Activated naive CD4-positive, alpha-beta T cell treated with Interleukin-2 at 50 U/mL for 16 hours (primary cell): ENCODE measurements at regions not wholly inside any gene's neighbourhood (a gene's known extent, or its start where the extent isn't known, plus 50 kb on each side); places are given as distances from the start of the nearest gene placed in this dataset.

ENCODE experiments used
- DNase-seq: peaks from one replicate; pipeline ENCODE4 v3.0.0-alpha.2; 2020

DNA sequence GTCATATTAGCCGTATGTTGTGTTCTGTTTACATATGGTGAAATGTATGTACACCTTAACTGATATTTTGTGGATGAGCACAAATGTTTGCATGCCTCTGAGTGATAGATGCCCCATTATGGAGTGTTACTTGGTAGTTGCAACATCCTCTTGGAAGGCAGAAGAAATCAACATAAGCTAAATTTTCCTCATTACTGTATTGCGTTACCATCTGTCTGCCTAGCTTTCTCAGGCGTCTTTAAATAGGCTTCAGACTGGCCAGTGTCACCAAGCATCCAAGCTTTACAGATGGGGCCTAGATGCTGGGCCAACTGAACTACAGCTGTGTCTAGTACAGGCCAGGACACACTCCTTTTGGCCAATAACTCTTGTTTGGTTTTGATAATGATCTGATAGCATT is 250.6 kb downstream of the SAMD5 start:
- no peak for DNase-seq

GRCh38 chr6:147759536-147759935 is 251.0 kb downstream of the SAMD5 start:
- no peak for DNase-seq

DNA sequence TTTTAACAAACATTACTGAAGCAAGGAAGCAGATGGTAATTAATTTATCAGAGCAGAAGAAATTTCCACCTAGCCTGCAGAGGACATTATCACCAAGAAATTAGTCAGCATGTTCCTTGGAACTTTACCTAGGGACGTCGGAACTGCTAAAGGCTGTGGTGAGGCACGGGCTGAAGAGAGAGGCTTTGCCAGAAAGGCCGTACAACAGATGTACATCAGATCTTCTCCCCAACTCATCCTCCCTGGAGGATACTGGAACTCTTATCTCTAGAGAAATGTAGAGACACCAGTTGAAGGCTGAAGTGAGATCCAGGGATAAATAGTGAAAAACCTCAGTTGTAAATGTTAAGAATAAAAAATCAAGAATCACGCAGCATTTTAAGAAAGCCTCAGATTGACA is 257.1 kb downstream of the SAMD5 start:
- DNase-seq: no peak

DNA sequence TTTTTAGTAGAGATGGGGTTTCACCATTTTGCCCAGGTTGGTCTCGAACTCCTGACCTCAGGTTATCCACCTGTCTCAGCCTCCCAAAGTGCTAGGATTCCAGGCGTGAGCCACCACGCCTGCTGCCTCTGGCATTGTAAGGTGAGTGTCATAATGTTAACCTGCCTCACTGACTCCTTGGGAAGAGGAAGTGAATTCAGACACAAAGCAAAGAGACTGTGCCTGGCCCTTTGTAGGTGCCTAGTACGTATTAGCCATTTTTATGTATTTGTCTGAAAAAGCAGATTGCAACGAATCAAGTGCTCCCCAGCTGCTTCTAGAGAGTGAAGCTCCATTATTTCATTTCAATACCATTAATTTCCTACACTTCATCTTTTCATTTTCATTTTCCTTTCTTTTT is 260.5 kb downstream of the SAMD5 start:
- no peak for DNase-seq

- no peak for DNase-seq
Measured at GRCh38 chr6:147769496-147770087, 261.1 kb downstream of the SAMD5 start.

GRCh38 chr6:147770221-147770620 is 261.7 kb downstream of the SAMD5 start:
- no peak for DNase-seq

DNA sequence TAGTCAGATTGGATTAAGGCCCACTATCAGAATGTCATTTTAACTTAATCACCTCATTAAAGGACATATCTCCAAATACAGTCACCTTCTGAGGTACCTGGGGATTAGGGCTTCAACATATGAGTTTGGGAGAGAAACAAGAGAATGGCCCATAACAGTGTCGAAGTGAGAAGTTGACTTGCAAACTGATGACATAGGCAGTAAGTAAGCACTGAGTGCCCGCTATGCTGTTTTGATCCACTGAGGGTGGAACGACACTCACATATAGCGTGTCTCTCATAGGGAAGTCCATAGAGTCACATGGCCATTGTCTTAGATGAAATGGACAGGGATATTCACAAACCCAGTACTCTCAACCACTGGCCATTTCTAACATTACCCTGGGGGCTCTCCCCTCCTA is 264.2 kb downstream of the SAMD5 start:
- DNase-seq: no peak

DNA sequence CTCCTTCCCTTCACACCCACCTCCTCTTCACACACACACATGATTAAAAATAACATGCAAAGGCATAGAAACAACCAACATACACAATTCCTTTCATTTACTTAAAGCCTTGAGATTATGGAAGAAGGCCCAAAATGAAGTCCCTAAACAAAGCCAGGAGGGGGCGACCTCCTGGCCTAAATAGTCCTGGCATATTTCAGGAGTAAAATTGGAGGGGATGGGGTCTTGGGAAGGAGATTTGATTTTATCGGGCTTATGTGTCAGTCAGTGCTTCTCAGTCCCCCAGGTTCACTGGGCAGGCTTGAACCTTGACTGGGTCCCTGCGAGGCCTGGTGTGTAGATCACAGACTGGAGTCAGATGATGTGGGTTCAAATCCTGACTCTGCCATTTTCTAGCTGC is 266.4 kb downstream of the SAMD5 start:
- no peak for DNase-seq

DNA sequence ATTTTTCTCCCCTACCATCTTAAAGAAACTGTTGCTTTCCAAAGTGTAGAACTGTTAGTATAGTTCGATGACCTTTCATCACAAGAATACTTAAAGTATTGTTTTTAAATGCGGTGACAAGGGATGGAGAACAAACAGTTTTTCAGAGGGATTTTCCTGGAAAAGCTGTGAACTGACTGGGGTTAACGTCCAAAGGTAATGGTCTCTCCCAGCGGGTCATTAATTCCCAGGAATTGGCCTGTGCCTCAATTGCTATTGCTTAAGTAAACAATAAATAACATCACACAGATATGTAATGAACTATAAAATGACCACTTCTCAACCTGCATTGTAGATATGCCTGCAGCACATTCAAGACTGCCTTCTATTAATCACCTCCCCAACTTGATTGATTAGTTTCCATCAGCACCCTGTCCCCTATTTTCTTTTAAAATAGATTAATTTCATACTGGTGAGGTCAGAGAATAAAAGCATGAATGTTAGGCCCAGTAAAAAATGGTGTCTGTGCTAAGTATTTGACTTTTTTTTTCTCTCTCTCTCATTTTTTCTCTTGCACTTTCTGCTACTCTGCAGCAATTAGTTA is 268.2 kb downstream of the SAMD5 start:
- no peak for DNase-seq

DNA sequence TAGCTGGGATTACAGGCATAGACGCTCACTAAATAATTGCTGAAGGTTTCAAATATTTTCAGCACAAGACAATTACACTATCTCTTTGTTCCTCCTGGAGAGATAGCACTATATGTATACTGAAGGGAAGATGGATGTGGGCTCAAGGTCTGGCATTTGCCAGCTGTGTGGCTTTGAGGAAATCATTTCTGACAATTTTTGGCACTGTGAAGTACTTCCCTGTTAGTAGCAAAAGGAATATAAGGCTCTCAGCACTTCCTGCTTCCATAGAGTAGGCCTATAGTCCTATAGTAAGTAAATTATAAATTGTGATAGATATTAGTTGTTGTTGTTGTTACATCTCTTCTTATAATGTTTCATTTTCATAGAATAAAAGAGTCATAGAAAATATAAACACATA is 271.1 kb downstream of the SAMD5 start:
- DNase-seq: no peak

DNA sequence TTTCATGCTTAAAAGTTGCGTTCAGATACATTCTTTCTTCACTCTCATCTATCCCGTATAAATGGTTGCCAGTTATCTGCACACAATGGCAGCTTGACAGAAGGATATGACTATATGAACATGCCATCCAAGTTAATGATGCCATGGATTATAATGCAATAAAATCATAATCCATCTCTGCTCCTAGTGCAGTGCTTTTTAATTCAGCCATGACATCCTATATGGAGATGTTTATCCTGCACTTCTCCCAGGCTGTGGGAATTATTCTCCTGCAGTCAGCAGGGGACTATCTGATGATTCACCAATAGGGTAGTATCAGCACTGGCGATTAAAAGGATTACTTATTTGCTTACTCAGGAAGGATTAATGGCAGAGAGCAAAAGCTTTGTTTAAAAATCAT is 273.8 kb downstream of the SAMD5 start:
- no peak for DNase-seq

GRCh38 chr6:147784371-147784770 is 275.9 kb downstream of the SAMD5 start:
- no peak for DNase-seq

- DNase-seq: no peak
Measured at GRCh38 chr6:147787417-147787816, 278.9 kb downstream of the SAMD5 start.

GRCh38 chr6:147789430-147789947 is 281.0 kb downstream of the SAMD5 start:
- no peak for DNase-seq

- DNase-seq: no peak
Measured at GRCh38 chr6:147793871-147794643, 285.6 kb downstream of the SAMD5 start.

- DNase-seq: no peak
Measured at GRCh38 chr6:147802459-147802858, 294.0 kb downstream of the SAMD5 start.

DNA sequence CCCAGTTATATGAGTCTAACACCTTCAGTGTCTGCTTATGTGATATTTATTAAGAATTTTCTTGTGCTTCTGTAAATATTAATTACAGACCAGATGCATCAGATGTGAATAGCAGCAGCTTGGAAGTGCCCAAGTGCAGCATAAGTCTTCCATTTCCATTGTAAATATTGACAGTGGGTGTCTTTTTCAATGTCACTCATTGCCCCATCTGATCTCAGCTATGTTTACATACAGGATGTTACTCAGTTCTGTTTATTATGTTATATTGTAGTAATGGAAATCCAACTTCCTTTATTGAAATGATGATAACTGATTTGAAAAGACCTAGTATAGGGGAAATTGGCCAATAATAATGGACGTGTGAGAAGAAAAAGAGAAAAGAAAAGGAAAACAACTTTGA is 296.7 kb downstream of the SAMD5 start:
- DNase-seq: no peak

DNA sequence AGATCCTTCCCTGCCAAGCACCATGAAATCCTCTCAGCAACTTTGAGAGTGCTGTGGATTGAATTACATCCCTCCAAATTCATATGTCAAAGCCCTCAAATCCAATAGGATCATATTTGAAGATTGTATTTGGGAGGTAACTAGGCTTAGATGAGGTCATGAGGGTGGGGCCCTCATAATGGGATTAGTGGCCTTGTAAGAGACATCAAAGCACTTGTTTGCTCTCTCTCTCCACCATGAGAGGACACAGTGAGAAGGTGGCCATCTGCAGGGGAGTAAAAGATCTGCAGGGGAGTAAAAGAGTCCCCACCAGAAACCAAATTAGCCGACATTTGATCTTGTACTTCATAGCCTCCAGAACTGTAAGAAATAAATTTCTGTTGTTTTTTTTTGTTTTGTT is 298.2 kb downstream of the SAMD5 start:
- no peak for DNase-seq

- no peak for DNase-seq
Measured at GRCh38 chr6:147808640-147809039, 300.1 kb downstream of the SAMD5 start.

GRCh38 chr6:147811913-147812629 is 303.6 kb downstream of the SAMD5 start:
- no peak for DNase-seq

DNA sequence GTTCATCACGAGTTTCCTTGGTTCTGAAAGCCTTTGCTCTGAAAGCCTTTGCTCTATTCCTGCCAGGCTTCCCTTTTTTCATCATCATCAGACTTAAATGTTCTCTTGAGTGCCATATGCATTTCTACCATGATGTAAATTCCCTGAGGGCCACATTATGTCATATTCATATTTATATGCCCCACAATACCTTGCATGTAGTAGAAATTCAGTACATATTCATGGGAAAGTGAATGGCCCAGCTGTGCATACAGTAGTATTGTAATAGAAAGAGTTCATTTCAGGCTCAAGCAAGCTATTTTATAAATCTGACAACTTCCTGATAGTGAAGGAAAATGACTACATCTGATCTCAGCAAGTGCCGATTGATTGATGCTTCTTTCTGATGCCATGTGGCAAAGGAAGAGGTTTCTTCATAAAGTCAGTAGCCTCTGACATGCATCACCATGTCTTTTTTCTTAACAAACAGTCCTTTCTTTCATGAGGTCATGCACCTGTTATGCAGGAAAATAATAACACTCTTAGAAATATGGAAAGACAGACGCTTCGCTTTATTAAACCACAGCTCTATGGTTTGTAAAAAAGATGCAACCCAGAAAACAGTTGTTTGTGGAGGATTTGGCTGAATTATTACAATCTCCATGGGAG is 308.7 kb downstream of the SAMD5 start:
- no peak for DNase-seq

GRCh38 chr6:147820520-147820919 is 312.0 kb downstream of the SAMD5 start:
- DNase-seq: no peak

DNA sequence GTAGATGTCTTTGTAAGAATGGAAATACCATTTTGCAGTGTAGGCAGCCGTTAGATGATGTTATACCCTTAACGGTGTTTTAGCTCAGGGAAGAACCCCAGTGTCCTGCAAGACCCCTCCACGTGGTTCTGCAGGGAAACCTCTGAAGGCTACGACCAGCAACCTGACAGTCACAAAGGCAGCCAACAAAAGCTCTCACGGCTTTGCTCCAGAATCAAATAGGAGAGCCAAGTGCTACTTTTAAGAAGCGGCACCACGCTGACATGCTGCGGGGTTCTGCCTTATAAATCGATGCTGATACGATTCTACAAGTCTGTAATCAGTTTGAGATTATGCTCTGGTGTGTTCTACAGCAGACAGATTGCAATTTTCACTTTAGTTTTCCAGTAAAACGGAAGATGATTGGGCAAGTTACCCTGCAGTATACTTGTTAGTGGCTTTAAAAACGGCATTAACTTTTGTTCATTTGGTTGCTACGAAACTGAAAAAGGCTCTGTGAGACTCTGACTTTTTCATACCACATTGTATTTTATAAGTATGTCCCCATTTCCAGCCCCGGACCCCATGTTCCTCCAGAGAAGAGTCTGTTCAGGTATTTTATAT is 312.9 kb downstream of the SAMD5 start:
- DNase-seq: no peak
